Muscle layer of colon (tissue), 2 donors: ENCODE measurements at regions not wholly inside any gene's neighbourhood (a gene's known extent, or its start where the extent isn't known, plus 50 kb on each side); places are given as distances from the start of the nearest gene placed in this dataset.
A peak's percentile ranks its signal among the peaks of the same experiment; 100 is the strongest.

Experiments used
- H3K27ac ChIP-seq: one replicate; pipeline ENCODE4 v1.7.0; 2013; ENCODE audit warnings: low read depth, mild to moderate bottlenecking, low read length, moderate library complexity
- H3K27me3 ChIP-seq, 2 donors: one replicate each; pipeline ENCODE4 v1.7.0; 2013; ENCODE audit warnings: low read length in 2 of 2, mild to moderate bottlenecking in 2 of 2; ENCODE audit not compliant: insufficient read depth in 2 of 2, control insufficient read depth in 1 of 2
- H3K36me3 ChIP-seq: one replicate; pipeline ENCODE4 v1.7.0; 2013; ENCODE audit warnings: mild to moderate bottlenecking, low read length; ENCODE audit not compliant: insufficient read depth
- H3K4me1 ChIP-seq: one replicate; pipeline ENCODE4 v1.7.0; 2013; ENCODE audit warnings: mild to moderate bottlenecking, low read length; ENCODE audit not compliant: insufficient read depth
- H3K4me3 ChIP-seq, 2 donors: one replicate each; pipeline ENCODE4 v1.7.0; 2013; ENCODE audit warnings: low read length in 2 of 2, low read depth in 1 of 2, mild to moderate bottlenecking in 1 of 2, moderate library complexity in 1 of 2
- H3K9ac ChIP-seq: one replicate; pipeline ENCODE4 v1.7.0; 2013; ENCODE audit warnings: low read length
- H3K9me3 ChIP-seq: one replicate; pipeline ENCODE4 v1.7.0; 2013; ENCODE audit warnings: mild to moderate bottlenecking, low read length
- donor health status: abdominal sarcoma.
- donor health status: Adenocarcinoma of cecum.

GRCh38 chr16:22683730-22684573, 130.0 kb upstream of the HS3ST2 start:
- peaks cover 41% of the 10 kb centered on the region for H3K4me1 ChIP-seq
- H3K9me3 ChIP-seq: no peaks in the 10 kb centered on the region
- no peak overlapping the region for H3K27ac ChIP-seq

GRCh38 chr16:22684574-22685458, 129.1 kb upstream of the HS3ST2 start:
- Histone ChIP-seq H3K9ac (no peak overlapping the region), H3K27me3 (no peaks in the 10 kb centered on the region), H3K36me3 (no peaks in the 10 kb centered on the region), H3K27ac (no peak overlapping the region), H3K9me3 (no peaks in the 10 kb centered on the region), H3K4me1 (peaks cover 41% of the 10 kb centered on the region), H3K4me3 (peak overlapping the region in 1 of 2 donors; percentile 22)

More at GRCh38 chr16:22683730-22684573, 130.0 kb upstream of the HS3ST2 start:
- Histone ChIP-seq H3K27me3 (no peaks in the 10 kb centered on the region), H3K4me3 (no peak overlapping the region), H3K36me3 (no peaks in the 10 kb centered on the region), H3K9ac (no peak overlapping the region)

GRCh38 chr16:22685459-22685830, 128.5 kb upstream of the HS3ST2 start:
- H3K36me3 ChIP-seq: no peaks in the 10 kb centered on the region
- H3K27me3 ChIP-seq: no peaks in the 10 kb centered on the region
- no peak overlapping the region for H3K9ac ChIP-seq
- peak overlapping the region in 1 of 2 donors; percentile 22 for H3K4me3 ChIP-seq
- H3K9me3 ChIP-seq: no peaks in the 10 kb centered on the region
- H3K4me1 ChIP-seq: peaks cover 41% of the 10 kb centered on the region
- H3K27ac ChIP-seq: no peak overlapping the region

GRCh38 chr16:22687031-22687530, 126.9 kb upstream of the HS3ST2 start:
- no peak overlapping the region for H3K9ac ChIP-seq
- H3K9me3 ChIP-seq: no peaks in the 10 kb centered on the region
- no peaks in the 10 kb centered on the region for H3K36me3 ChIP-seq
- H3K27me3 ChIP-seq: no peaks in the 10 kb centered on the region
- no peak overlapping the region for H3K27ac ChIP-seq
- no peak overlapping the region for H3K4me3 ChIP-seq
- peaks cover 42% of the 10 kb centered on the region for H3K4me1 ChIP-seq

GRCh38 chr16:22688463-22688862, 125.5 kb upstream of the HS3ST2 start:
- Histone ChIP-seq H3K9ac (no peak overlapping the region), H3K9me3 (peaks cover 3% of the 10 kb centered on the region), H3K4me1 (peaks cover 43% of the 10 kb centered on the region), H3K27ac (no peak overlapping the region), H3K36me3 (no peaks in the 10 kb centered on the region), H3K4me3 (no peak overlapping the region), H3K27me3 (no peaks in the 10 kb centered on the region)

GRCh38 chr16:22688930-22689329, 125.0 kb upstream of the HS3ST2 start:
- H3K27ac ChIP-seq: no peak overlapping the region
- peaks cover 43% of the 10 kb centered on the region for H3K4me1 ChIP-seq
- H3K9ac ChIP-seq: no peak overlapping the region

GRCh38 chr16:22691335-22691734, 122.6 kb upstream of the HS3ST2 start:
- Histone ChIP-seq H3K9ac (no peak overlapping the region), H3K4me1 (peaks cover 38% of the 10 kb centered on the region), H3K4me3 (no peak overlapping the region), H3K36me3 (no peaks in the 10 kb centered on the region), H3K27ac (no peak overlapping the region), H3K9me3 (peaks cover 3% of the 10 kb centered on the region), H3K27me3 (no peaks in the 10 kb centered on the region)

More at GRCh38 chr16:22688930-22689329, 125.0 kb upstream of the HS3ST2 start:
- Histone ChIP-seq H3K4me3 (no peak overlapping the region), H3K27me3 (no peaks in the 10 kb centered on the region), H3K9me3 (peaks cover 3% of the 10 kb centered on the region), H3K36me3 (no peaks in the 10 kb centered on the region)

GRCh38 chr16:22692034-22692433, 121.9 kb upstream of the HS3ST2 start:
- Histone ChIP-seq H3K27ac (no peak overlapping the region), H3K36me3 (no peaks in the 10 kb centered on the region), H3K4me1 (peaks cover 38% of the 10 kb centered on the region), H3K4me3 (no peak overlapping the region), H3K9me3 (peaks cover 3% of the 10 kb centered on the region), H3K27me3 (no peaks in the 10 kb centered on the region), H3K9ac (no peak overlapping the region)

- H3K4me3 ChIP-seq: no peak overlapping the region
- H3K36me3 ChIP-seq: no peaks in the 10 kb centered on the region
- peak overlapping the region; percentile 10 for H3K27ac ChIP-seq
- H3K27me3 ChIP-seq: no peaks in the 10 kb centered on the region
- peaks cover 3% of the 10 kb centered on the region for H3K9me3 ChIP-seq
- H3K4me1 ChIP-seq: peaks cover 38% of the 10 kb centered on the region
- no peak overlapping the region for H3K9ac ChIP-seq
These were observed 120.9 kb upstream of the HS3ST2 start for GRCh38 chr16:22692916-22693637.

- H3K27me3 ChIP-seq: no peaks in the 10 kb centered on the region
- peaks cover 3% of the 10 kb centered on the region for H3K9me3 ChIP-seq
- H3K9ac ChIP-seq: no peak overlapping the region
- peaks cover 38% of the 10 kb centered on the region for H3K4me1 ChIP-seq
- no peak overlapping the region for H3K4me3 ChIP-seq
- H3K27ac ChIP-seq: no peak overlapping the region
- H3K36me3 ChIP-seq: no peaks in the 10 kb centered on the region
These were observed 120.2 kb upstream of the HS3ST2 start for GRCh38 chr16:22693638-22694340.
